K562 (cell line): ENCODE measurements at regions not wholly inside any gene's neighbourhood (a gene's known extent, or its start where the extent isn't known, plus 50 kb on each side); places are given as distances from the start of the nearest gene placed in this dataset.
"Not testable (repeated sequence)": the region's sequence is repeated elsewhere in the genome, so short reads cannot be mapped to it uniquely, and the experiment has no call there.

ENCODE experiments used
- ATAC-seq: fragments of 200-7000 bp; cut with Tn5 transposase; 3 replicates; pipeline ENCODE4 v1.9.1; 2020; ENCODE audit warnings: moderate library complexity
- BruUV-seq: library from RNA; stranded (reverse); fragments of 400-500 nt; replicated peaks from 2 replicates; lab custom pipeline; 2021; lab: Mats Ljungman, UMichigan
- CTCF ChIA-PET: fragments of 300-600 bp; formaldehyde crosslinking; extraction: SDS; loops from one replicate; lab custom pipeline; 2021; ENCODE audit warnings: low intra/inter-chr PET ratio; lab: Yijun Ruan, JAX
- POLR2A ChIA-PET: fragments of 300-600, 350-650 bp; sonication (Branson Sonifier 250); formaldehyde crosslinking; extraction: SDS; loops from one replicate; lab custom pipeline; 2021; ENCODE audit warnings: antibody characterized with exemption, inconsistent platforms; lab: Yijun Ruan, JAX
- DNase-seq, 4 experiments: peaks; one replicate each; pipeline versions ENCODE4 v3.0.0 to v3.0.0-alpha.2; 2011 to 2018; ENCODE audit warnings: low spot score in 3 of 4, mixed read lengths in 3 of 4; ENCODE audit errors: extremely low read depth in 1 of 4
- FAIRE-seq: peaks from 2 replicates; lab custom pipeline; 2011; peaks lifted over from hg19 to GRCh38; lab: Jason Lieb, UNC
- H2AFZ ChIP-seq: 2 replicates; pipeline ENCODE4 v1.6.0; 2011; ENCODE audit warnings: low read depth, low read length, control low read depth, inconsistent platforms
- H3K27ac ChIP-seq: fragments of 200-600 bp; 3 replicates; pipeline ENCODE4 v1.8.0; 2011; ENCODE audit warnings: low read depth, mild to moderate bottlenecking, control low read depth, inconsistent platforms, low read length, moderate library complexity, mixed read lengths; ENCODE audit errors: extremely low read depth
- H3K27me3 ChIP-seq, 2 experiments: fragments of 300-600 bp in 1 of 2; 2 replicates in 1 of 2; 3 replicates in 1 of 2; pipeline versions ENCODE4 v1.6.0 to v1.8.0; 2011; ENCODE audit warnings: inconsistent platforms in 2 of 2, low read length in 2 of 2, mild to moderate bottlenecking in 1 of 2, mixed read lengths in 1 of 2, moderate library complexity in 1 of 2; ENCODE audit not compliant: control insufficient read depth in 2 of 2, insufficient read depth in 2 of 2
- H3K36me3 ChIP-seq: fragments of 300-600 bp; 3 replicates; pipeline ENCODE4 v1.8.0; 2011; ENCODE audit warnings: mild to moderate bottlenecking, low read length, inconsistent platforms; ENCODE audit not compliant: control insufficient read depth, insufficient read depth
- H3K4me1 ChIP-seq, 2 experiments: fragments of 200-600 bp in 1 of 2; replicated peaks in 1 of 2; 2 replicates in 1 of 2; 3 replicates in 1 of 2; pipeline versions ENCODE4 v1.5.1 to v1.8.0; 2011; ENCODE audit warnings: inconsistent platforms in 2 of 2, low read length in 2 of 2, mild to moderate bottlenecking in 1 of 2, mixed read lengths in 1 of 2, moderate library complexity in 1 of 2; ENCODE audit not compliant: control insufficient read depth in 2 of 2, insufficient read depth in 2 of 2
- H3K4me2 ChIP-seq: 2 replicates; pipeline ENCODE4 v1.6.1; 2011; ENCODE audit warnings: low read length, control low read depth, inconsistent platforms, mixed read lengths; ENCODE audit not compliant: insufficient read depth
- H3K4me3 ChIP-seq: fragments of 200-600 bp; sonication (generic), shearing (Covaris generic); 2 replicates; pipeline ENCODE4 v1.5.1; 2016; ENCODE audit warnings: control low read depth, inconsistent platforms
- H3K79me2 ChIP-seq: fragments of 200-600 bp; 3 replicates; pipeline ENCODE4 v1.8.0; 2011; ENCODE audit warnings: low read length, inconsistent platforms; ENCODE audit not compliant: control insufficient read depth, insufficient read depth
- H3K9ac ChIP-seq, 2 experiments: 2 replicates each; pipeline versions ENCODE4 v1.6.0 to v1.6.1; 2011; ENCODE audit warnings: low read depth in 2 of 2, low read length in 2 of 2, control low read depth in 1 of 2, inconsistent platforms in 1 of 2, mild to moderate bottlenecking in 1 of 2, mixed read lengths in 1 of 2; ENCODE audit not compliant: insufficient read depth in 1 of 2
- H3K9me1 ChIP-seq: one replicate; pipeline ENCODE4 v1.6.0; 2011; ENCODE audit warnings: inconsistent platforms, mild to moderate bottlenecking, low read length, moderate library complexity; ENCODE audit not compliant: control insufficient read depth, insufficient read depth
- H3K9me3 ChIP-seq: replicated peaks from 2 replicates; pipeline ENCODE4 v1.5.1; 2011; ENCODE audit warnings: low read depth, low read length, inconsistent platforms; ENCODE audit not compliant: control insufficient read depth, insufficient read depth
- H4K20me1 ChIP-seq: replicated peaks from 2 replicates; pipeline ENCODE4 v1.6.1; 2011; ENCODE audit warnings: low read length, inconsistent platforms, mixed read lengths; ENCODE audit not compliant: control insufficient read depth, insufficient read depth
- ATF1 ChIP-seq, 2 experiments: fragments of 450-650 bp in 1 of 2; IDR thresholded peaks; 2 replicates each; pipeline ENCODE4 v1.6.1; 2016; ENCODE audit warnings: missing compliant biosample characterization in 1 of 2, missing genetic modification characterization in 1 of 2
- ETV6 ChIP-seq, 3 experiments: fragments of 150-350 bp in 1 of 3; sonication (generic) in 1 of 3; formaldehyde crosslinking in 1 of 3; IDR thresholded peaks; 2 replicates each; pipeline versions ENCODE4 v1.6.1 to v1.8.0; 2014 to 2022; ENCODE audit warnings: borderline replicate concordance in 2 of 3, low read depth in 2 of 3, antibody characterized with exemption in 1 of 3, low read length in 1 of 3, mild to moderate bottlenecking in 1 of 3, missing genetic modification reagents in 1 of 3
- HNRNPLL ChIP-seq: fragments of 200-400 bp; formaldehyde crosslinking; IDR thresholded peaks from 2 replicates; pipeline ENCODE4 v1.6.1; 2017; ENCODE audit warnings: low read length, low read depth, mild to moderate bottlenecking; ENCODE audit not compliant: poor library complexity, severe bottlenecking
- KAT8 ChIP-seq: fragments of 450-650 bp; IDR thresholded peaks from 2 replicates; pipeline ENCODE4 v1.6.1; 2016; ENCODE audit warnings: low read depth, mild to moderate bottlenecking
- MTF1 ChIP-seq: fragments of 250-450 bp; sonication (Bioruptor Pico); IDR thresholded peaks from 2 replicates; pipeline ENCODE4 v1.9.0; 2021; ENCODE audit warnings: moderate library complexity, mild to moderate bottlenecking, inconsistent platforms, borderline replicate concordance
- NUFIP1 ChIP-seq: fragments of 450-650 bp; IDR thresholded peaks from 2 replicates; pipeline ENCODE4 v1.6.1; 2018; ENCODE audit not compliant: partially characterized antibody
- TAL1 ChIP-seq: fragments of 450-650 bp; IDR thresholded peaks from 2 replicates; pipeline ENCODE4 v1.6.1; 2016; ENCODE audit warnings: mild to moderate bottlenecking
- ZBTB7A ChIP-seq: IDR thresholded peaks from 2 replicates; pipeline ENCODE4 v1.6.1; 2011; ENCODE audit warnings: low read depth, mild to moderate bottlenecking, low read length, moderate library complexity, borderline replicate concordance; ENCODE audit not compliant: control insufficient read depth
- WGBS: fragments of 100-300 bp; shearing (Covaris generic); methylation state at CpG from one replicate; pipeline ENCODE4 v1.1.6; 2016; ENCODE audit warnings: low coverage, mixed read lengths; ENCODE audit not compliant: insufficient coverage; ENCODE audit errors: missing lambda C conversion rate; 5-methylcytosine and 5-hydroxymethylcytosine counted together
- in situ Hi-C: fragments of 300-500 bp; cut with MboI; formaldehyde crosslinking; loops from 4 replicates; pipeline ENCODE4 v1.15.0; 2018; ENCODE audit warnings: inconsistent platforms, mixed read lengths
- intact Hi-C: fragments of 100-400 bp; cut with micrococcal nuclease; formaldehyde crosslinking; loops from 2 replicates; pipeline ENCODE4 v1.14.2; 2022
- TF ChIP-seq, protein P1 (sequence below), 2 experiments: IDR thresholded peaks; 2 replicates each; pipeline ENCODE4 v1.6.1; 2012; ENCODE audit warnings: improper control_type of control experiment in 2 of 2, low read depth in 2 of 2, low read length in 2 of 2, borderline replicate concordance in 1 of 2
- TF ChIP-seq, protein P2 (sequence below), 2 experiments: fragments of 250-450 bp in 1 of 2; fragments of 450-650 bp in 1 of 2; sonication (Bioruptor Pico) in 1 of 2; IDR thresholded peaks; 2 replicates each; pipeline versions ENCODE4 v1.6.1 to v1.8.0; 2016 to 2021; ENCODE audit warnings: mild to moderate bottlenecking in 2 of 2, moderate library complexity in 2 of 2, missing compliant biosample characterization in 1 of 2, missing genetic modification characterization in 1 of 2

DNA sequence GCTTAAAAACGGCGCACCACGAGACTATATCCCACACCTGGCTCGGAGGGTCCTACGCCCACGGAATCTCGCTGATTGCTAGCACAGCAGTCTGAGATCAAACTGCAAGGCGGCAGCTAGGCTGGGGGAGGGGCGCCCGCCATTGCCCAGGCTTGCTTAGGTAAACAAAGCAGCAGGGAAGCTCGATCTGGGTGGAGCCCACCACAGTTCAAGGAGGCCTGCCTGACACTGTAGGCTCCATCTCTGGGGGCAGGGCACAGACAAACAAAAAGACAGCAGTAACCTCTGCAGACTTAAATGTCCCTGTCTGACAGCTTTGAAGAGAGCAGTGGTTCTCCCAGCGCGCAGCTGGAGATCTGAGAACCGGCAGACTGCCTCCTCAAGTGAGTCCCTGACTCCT lies 675.7 kb downstream of the SLITRK6 start:
- H3K36me3 ChIP-seq, H2AFZ ChIP-seq, CTCF ChIA-PET, H3K4me1 ChIP-seq, H3K4me3 ChIP-seq, H3K79me2 ChIP-seq, FAIRE-seq, POLR2A ChIA-PET, H3K9me1 ChIP-seq, H3K27ac ChIP-seq, BruUV-seq, H3K9me3 ChIP-seq, H3K9ac ChIP-seq, intact Hi-C loops, H4K20me1 ChIP-seq, ATAC-seq, H3K4me2 ChIP-seq, H3K27me3 ChIP-seq, DNase-seq, in situ Hi-C loops: not testable (repeated sequence)
- 0% methylated on average over 1 of the region's 14 CpGs for WGBS

DNA sequence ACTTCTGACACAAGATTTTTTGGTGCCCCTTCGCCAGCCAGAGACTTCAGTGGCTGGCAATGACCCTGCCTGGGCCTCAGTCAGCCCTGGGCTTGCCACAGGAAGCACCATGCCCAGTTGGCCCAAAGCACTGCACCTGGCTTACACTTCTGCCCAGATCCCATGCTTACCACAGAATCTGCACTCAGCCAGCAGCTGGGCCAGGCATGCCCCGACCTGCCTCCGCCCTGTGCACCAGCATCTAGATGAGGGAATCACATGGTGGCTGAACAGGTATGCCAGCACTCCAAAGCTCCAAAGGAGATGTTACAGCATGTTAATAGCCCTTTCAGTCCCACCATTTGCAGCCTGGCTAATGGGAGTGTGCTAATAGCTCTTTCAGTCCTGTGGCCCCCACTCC lies 690.9 kb downstream of the SLITRK6 start:
- in situ Hi-C loops, result no loop called here
- 0% methylated on average over 3 of the region's 3 CpGs for WGBS
- H3K4me3 ChIP-seq, result no peak overlapping the region
- no TSS peak for BruUV-seq
- no peaks in the 10 kb centered on the region for H3K4me1 ChIP-seq
- H3K36me3 ChIP-seq, result no peaks in the 10 kb centered on the region
- no peak for DNase-seq
- no peaks in the 10 kb centered on the region for H3K79me2 ChIP-seq
- H3K27ac ChIP-seq, result no peak overlapping the region
- intact Hi-C loops, result no loop called here
- H3K9ac ChIP-seq, result no peak overlapping the region
- no peaks in the 10 kb centered on the region for H4K20me1 ChIP-seq
- ChIA-PET CTCF (no interaction called here), POLR2A (no interaction called here)
- H3K9me3 ChIP-seq, result no peaks in the 10 kb centered on the region
- H2AFZ ChIP-seq, result no peak overlapping the region
- no peak overlapping the region for H3K4me2 ChIP-seq
- H3K9me1 ChIP-seq, result no peaks in the 10 kb centered on the region
- H3K27me3 ChIP-seq, result no peaks in the 10 kb centered on the region
- FAIRE-seq, result no peak
- no peak for ATAC-seq
- TF ChIP-seq, protein P1, sequence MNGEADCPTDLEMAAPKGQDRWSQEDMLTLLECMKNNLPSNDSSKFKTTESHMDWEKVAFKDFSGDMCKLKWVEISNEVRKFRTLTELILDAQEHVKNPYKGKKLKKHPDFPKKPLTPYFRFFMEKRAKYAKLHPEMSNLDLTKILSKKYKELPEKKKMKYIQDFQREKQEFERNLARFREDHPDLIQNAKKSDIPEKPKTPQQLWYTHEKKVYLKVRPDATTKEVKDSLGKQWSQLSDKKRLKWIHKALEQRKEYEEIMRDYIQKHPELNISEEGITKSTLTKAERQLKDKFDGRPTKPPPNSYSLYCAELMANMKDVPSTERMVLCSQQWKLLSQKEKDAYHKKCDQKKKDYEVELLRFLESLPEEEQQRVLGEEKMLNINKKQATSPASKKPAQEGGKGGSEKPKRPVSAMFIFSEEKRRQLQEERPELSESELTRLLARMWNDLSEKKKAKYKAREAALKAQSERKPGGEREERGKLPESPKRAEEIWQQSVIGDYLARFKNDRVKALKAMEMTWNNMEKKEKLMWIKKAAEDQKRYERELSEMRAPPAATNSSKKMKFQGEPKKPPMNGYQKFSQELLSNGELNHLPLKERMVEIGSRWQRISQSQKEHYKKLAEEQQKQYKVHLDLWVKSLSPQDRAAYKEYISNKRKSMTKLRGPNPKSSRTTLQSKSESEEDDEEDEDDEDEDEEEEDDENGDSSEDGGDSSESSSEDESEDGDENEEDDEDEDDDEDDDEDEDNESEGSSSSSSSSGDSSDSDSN (IDR thresholded peaks at IDR 0.05; ENCODE audit: borderline replicate concordance in 1 of 2, low read depth in 2 of 2, low read length in 2 of 2), result no peak
- TF ChIP-seq TAL1 (no peak), HNRNPLL (no peak), ZBTB7A (no peak), NUFIP1 (no peak), ATF1 (CRISPR knock-in tag; IDR thresholded peaks at IDR 0.05) (no peak), ATF1 (tag; IDR thresholded peaks at IDR 0.05) (no peak), MTF1 (CRISPR knock-in tag) (no peak), KAT8 (no peak), ETV6 (IDR thresholded peaks at IDR 0.05; ENCODE audit: borderline replicate concordance in 1 of 2, low read depth in 2 of 2, low read length in 1 of 2) (no peak), ETV6 (CRISPR knock-in tag; IDR thresholded peaks at IDR 0.05; ENCODE audit: borderline replicate concordance) (no peak)
- TF ChIP-seq, protein P2, sequence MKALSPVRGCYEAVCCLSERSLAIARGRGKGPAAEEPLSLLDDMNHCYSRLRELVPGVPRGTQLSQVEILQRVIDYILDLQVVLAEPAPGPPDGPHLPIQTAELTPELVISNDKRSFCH (CRISPR knock-in tag; IDR thresholded peaks at IDR 0.05), result no peak
- TF ChIP-seq, protein P2 (tag; IDR thresholded peaks at IDR 0.05), result no peak
